ENCODE measurements at regions not wholly inside any gene's neighbourhood (a gene's known extent, or its start where the extent isn't known, plus 50 kb on each side); places are given as distances from the start of the nearest gene placed in this dataset.

DNA sequence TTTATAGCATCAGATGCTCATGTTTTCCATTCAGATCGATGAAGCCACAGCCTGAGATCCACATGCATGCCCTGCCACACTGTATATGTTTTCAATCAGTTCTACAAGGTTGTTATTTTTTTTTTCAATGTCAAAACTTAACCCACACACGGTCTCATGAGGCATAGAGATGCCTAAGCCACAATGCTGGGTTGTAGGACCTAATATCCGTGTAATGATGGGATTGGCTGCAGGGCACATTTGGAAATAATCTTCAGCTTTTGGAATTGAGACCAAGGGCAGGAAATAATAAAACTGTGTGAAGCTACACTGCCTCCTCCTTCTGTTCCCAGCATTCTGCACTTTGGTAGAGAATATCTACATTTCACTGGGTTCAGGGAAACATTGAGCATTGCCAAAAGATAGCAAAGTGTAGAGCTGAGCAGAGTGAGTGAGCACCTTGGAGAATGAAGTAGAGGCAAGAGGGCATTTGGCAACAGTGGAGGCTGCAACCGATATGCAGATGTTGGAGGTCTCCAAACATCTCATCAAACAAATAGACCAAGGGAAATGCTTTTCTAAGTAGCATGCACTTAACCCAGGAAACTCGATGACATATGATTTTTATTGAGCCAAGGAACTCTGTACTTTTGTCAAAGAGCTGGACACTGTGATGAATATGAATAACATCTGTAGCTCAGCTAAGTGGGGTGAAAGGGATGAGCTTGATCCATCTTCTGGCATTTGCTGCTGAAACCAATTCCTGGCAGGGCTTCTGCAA, 176.7 kb downstream of the LYPLAL1 start:
- Histone ChIP-seq H3K36me3 (ENCODE audit: low read length) (no peaks in the 10 kb centered on the region), H3K4me3 (ENCODE audit: insufficient read depth, low read length, poor library complexity, severe bottlenecking) (no peak overlapping the region), H3K27ac (ENCODE audit: low read depth, low read length) (no peak overlapping the region), H3K27me3 (ENCODE audit: low read length) (no peaks in the 10 kb centered on the region), H3K9me2 (replicated peaks; ENCODE audit: insufficient read depth, low read length) (no peaks in the 10 kb centered on the region), H4K20me1 (ENCODE audit: low read depth, low read length) (no peaks in the 10 kb centered on the region), H3F3A (ENCODE audit: insufficient read depth) (no peaks in the 10 kb centered on the region), H3K4me2 (ENCODE audit: low read depth, low read length, poor library complexity, severe bottlenecking) (no peak overlapping the region), H2AFZ (ENCODE audit: low read depth, low read length, severe bottlenecking) (no peak overlapping the region), H3K9me3 (ENCODE audit: insufficient read depth, low read length) (no peaks in the 10 kb centered on the region; the same call in 1 of the 2 replicates), H3K9ac (ENCODE audit: low read length) (no peak overlapping the region), H3K79me2 (ENCODE audit: insufficient read depth, low read length) (no peaks in the 10 kb centered on the region)
- TF ChIP-seq, protein P1, sequence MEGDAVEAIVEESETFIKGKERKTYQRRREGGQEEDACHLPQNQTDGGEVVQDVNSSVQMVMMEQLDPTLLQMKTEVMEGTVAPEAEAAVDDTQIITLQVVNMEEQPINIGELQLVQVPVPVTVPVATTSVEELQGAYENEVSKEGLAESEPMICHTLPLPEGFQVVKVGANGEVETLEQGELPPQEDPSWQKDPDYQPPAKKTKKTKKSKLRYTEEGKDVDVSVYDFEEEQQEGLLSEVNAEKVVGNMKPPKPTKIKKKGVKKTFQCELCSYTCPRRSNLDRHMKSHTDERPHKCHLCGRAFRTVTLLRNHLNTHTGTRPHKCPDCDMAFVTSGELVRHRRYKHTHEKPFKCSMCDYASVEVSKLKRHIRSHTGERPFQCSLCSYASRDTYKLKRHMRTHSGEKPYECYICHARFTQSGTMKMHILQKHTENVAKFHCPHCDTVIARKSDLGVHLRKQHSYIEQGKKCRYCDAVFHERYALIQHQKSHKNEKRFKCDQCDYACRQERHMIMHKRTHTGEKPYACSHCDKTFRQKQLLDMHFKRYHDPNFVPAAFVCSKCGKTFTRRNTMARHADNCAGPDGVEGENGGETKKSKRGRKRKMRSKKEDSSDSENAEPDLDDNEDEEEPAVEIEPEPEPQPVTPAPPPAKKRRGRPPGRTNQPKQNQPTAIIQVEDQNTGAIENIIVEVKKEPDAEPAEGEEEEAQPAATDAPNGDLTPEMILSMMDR (IDR thresholded peaks at IDR 0.05; ENCODE audit: insufficient read depth, low read length, poor library complexity, severe bottlenecking) = no peak

DNA sequence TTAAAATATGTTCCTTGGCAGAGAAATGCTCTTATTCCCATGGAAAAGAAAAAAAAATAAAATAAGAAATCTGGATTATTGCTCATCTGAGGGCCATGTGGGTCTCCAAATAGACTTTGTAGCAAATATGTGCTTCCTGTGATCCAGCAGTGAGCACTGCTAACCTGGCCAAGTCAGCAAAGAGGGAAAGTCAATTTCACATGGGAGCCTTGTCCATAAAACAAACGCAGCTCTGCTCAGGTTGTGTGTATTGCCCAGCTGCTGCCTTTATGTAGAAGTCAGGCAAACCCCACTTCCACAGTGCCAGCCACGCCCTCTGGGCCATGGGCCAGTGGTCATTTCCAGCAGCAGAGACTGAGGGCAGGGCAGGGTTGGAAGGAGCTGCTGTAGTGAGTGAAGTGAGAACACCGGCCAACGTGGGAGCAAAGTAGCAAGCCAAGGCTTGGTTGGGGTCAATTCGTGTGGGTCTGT, 174.3 kb downstream of the LYPLAL1 start:
- no peaks in the 10 kb centered on the region; the same call in 1 of the 2 replicates for H3K9me3 ChIP-seq (ENCODE audit: insufficient read depth, low read length)
- H2AFZ ChIP-seq (ENCODE audit: low read depth, low read length, severe bottlenecking) = no peak overlapping the region
- no peak overlapping the region for H3K4me3 ChIP-seq (ENCODE audit: insufficient read depth, low read length, poor library complexity, severe bottlenecking)

DNA sequence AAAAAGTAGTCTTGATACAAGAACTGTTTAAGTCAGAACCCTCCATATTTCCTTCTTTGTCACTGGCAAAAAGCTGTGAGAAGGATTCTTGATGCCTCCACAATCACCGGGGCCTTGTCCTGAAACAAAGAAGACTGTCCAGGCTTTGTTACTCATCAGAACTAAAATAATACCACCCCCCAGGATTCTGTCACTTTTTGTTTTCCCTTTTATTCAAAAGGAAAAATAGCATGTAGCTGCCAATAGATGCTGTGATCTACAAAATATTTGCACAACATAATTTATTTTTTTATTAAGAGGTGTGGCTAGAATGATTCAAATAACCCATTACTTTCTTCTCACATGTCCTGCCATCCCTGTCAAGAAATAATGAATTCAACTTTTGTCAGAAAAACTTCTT, 173.7 kb downstream of the LYPLAL1 start:
- Histone ChIP-seq H3K4me3 (ENCODE audit: insufficient read depth, low read length, poor library complexity, severe bottlenecking) (no peak overlapping the region), H3K27ac (ENCODE audit: low read depth, low read length) (no peak overlapping the region), H3K9me3 (ENCODE audit: insufficient read depth, low read length) (no peaks in the 10 kb centered on the region; the same call in 1 of the 2 replicates), H3K36me3 (ENCODE audit: low read length) (no peaks in the 10 kb centered on the region), H3K4me2 (ENCODE audit: low read depth, low read length, poor library complexity, severe bottlenecking) (no peak overlapping the region), H3F3A (ENCODE audit: insufficient read depth) (no peaks in the 10 kb centered on the region), H3K79me2 (ENCODE audit: insufficient read depth, low read length) (no peaks in the 10 kb centered on the region), H3K9ac (ENCODE audit: low read length) (no peak overlapping the region), H2AFZ (ENCODE audit: low read depth, low read length, severe bottlenecking) (no peak overlapping the region), H4K20me1 (ENCODE audit: low read depth, low read length) (no peaks in the 10 kb centered on the region), H3K27me3 (ENCODE audit: low read length) (no peaks in the 10 kb centered on the region), H3K9me2 (replicated peaks; ENCODE audit: insufficient read depth, low read length) (no peaks in the 10 kb centered on the region)
- no peak for TF ChIP-seq EZH2phosphoT487 (conservative IDR thresholded peaks at IDR 0.05; ENCODE audit: low read length)
- TF ChIP-seq, protein P1 (IDR thresholded peaks at IDR 0.05; ENCODE audit: insufficient read depth, low read length, poor library complexity, severe bottlenecking) = no peak

More for the DNA sequence above, 174.3 kb downstream of the LYPLAL1 start:
- no peaks in the 10 kb centered on the region for H3K79me2 ChIP-seq (ENCODE audit: insufficient read depth, low read length)
- H3K9me2 ChIP-seq (replicated peaks; ENCODE audit: insufficient read depth, low read length) = no peaks in the 10 kb centered on the region
- no peaks in the 10 kb centered on the region for H3F3A ChIP-seq (ENCODE audit: insufficient read depth)
- no peaks in the 10 kb centered on the region for H4K20me1 ChIP-seq (ENCODE audit: low read depth, low read length)
- H3K27ac ChIP-seq (ENCODE audit: low read depth, low read length) = no peak overlapping the region
- TF ChIP-seq, protein P1 (IDR thresholded peaks at IDR 0.05; ENCODE audit: insufficient read depth, low read length, poor library complexity, severe bottlenecking) = no peak
- TF ChIP-seq EZH2phosphoT487 (conservative IDR thresholded peaks at IDR 0.05; ENCODE audit: low read length) = no peak
- H3K36me3 ChIP-seq (ENCODE audit: low read length) = no peaks in the 10 kb centered on the region
- H3K4me2 ChIP-seq (ENCODE audit: low read depth, low read length, poor library complexity, severe bottlenecking) = no peak overlapping the region
- H3K9ac ChIP-seq (ENCODE audit: low read length) = no peak overlapping the region
- no peaks in the 10 kb centered on the region for H3K27me3 ChIP-seq (ENCODE audit: low read length)
